B cell (primary cell): ENCODE measurements at regions not wholly inside any gene's neighbourhood (a gene's known extent, or its start where the extent isn't known, plus 50 kb on each side); places are given as distances from the start of the nearest gene placed in this dataset.

ENCODE experiments used
- CTCF ChIP-seq: fragments of 200-600 bp; IDR thresholded peaks from one replicate; pipeline ENCODE4 v1.8.0; 2022; ENCODE audit warnings: antibody characterized with exemption, mild to moderate bottlenecking
- EZH2 ChIP-seq: IDR thresholded peaks from 2 replicates; pipeline ENCODE4 v1.6.1; 2012; ENCODE audit warnings: borderline replicate concordance, low read depth, mild to moderate bottlenecking, moderate library complexity, low read length; ENCODE audit not compliant: insufficient read depth, poor library complexity, severe bottlenecking

- TF ChIP-seq CTCF = no peak
- TF ChIP-seq EZH2 = no peak
Observed at GRCh38 chr11:80415580-80415979, 974.8 kb upstream of the TENM4 start.
